K562 (cell line): ENCODE measurements at regions not wholly inside any gene's neighbourhood (a gene's known extent, or its start where the extent isn't known, plus 50 kb on each side); places are given as distances from the start of the nearest gene placed in this dataset.

ENCODE experiments used
- BCOR ChIP-seq: fragments of 450-650 bp; IDR thresholded peaks from 2 replicates; pipeline ENCODE4 v1.6.1; 2016
- CTCF ChIP-seq, 3 experiments: IDR thresholded peaks in 2 of 3; conservative IDR thresholded peaks in 1 of 3; 2 replicates each; pipeline ENCODE4 v1.5.1; 2011 to 2012; ENCODE audit warnings: low read length in 3 of 3, mild to moderate bottlenecking in 3 of 3, control low read depth in 2 of 3, improper control_type of control experiment in 1 of 3, inconsistent platforms in 1 of 3, low read depth in 1 of 3, mixed read lengths in 1 of 3, moderate library complexity in 1 of 3; ENCODE audit not compliant: insufficient read depth in 2 of 3
- EWSR1 ChIP-seq: fragments of 450-650 bp; IDR thresholded peaks from 2 replicates; pipeline ENCODE4 v1.6.1; 2018; ENCODE audit warnings: borderline replicate concordance, mild to moderate bottlenecking, low read depth, moderate library complexity; ENCODE audit not compliant: partially characterized antibody
- POLR2A ChIP-seq: fragments of 450-650 bp; conservative IDR thresholded peaks from 2 replicates; pipeline ENCODE4 v1.6.1; 2016
- ZNF274 ChIP-seq: IDR thresholded peaks from 2 replicates; pipeline ENCODE4 v1.6.1; 2011; ENCODE audit warnings: low read depth, mild to moderate bottlenecking, low read length, moderate library complexity, borderline replicate concordance

- TF ChIP-seq ZNF274 (no peak), BCOR (no peak), EWSR1 (no peak), CTCF (IDR thresholded peaks at IDR 0.05 in 2 of 3, conservative IDR thresholded peaks at IDR 0.05 in 1 of 3; ENCODE audit: insufficient read depth in 2 of 3, low read depth in 1 of 3, low read length in 3 of 3) (no peak), POLR2A (no peak)
These were observed 618.2 kb upstream of the CAMK1G start for GRCh38 chr1:208965351-208965750.
